BLaER1 treated with 17β-estradiol and CSF1 and Interleukin-3, amounts not matched to agents 10 nM and 100 nM (cell line): ENCODE measurements at regions not wholly inside any gene's neighbourhood (a gene's known extent, or its start where the extent isn't known, plus 50 kb on each side); places are given as distances from the start of the nearest gene placed in this dataset.

ENCODE experiments used
- H3K27ac ChIP-seq, 11 experiments: shearing (Covaris generic); formaldehyde crosslinking; 2 replicates each; pipeline ENCODE4 v1.8.1; 2022
- H3K27me3 ChIP-seq, 11 experiments: shearing (Covaris generic); formaldehyde crosslinking; 2 replicates each; pipeline ENCODE4 v1.8.1; 2022
- H3K36me3 ChIP-seq, 11 experiments: shearing (Covaris generic); formaldehyde crosslinking; 2 replicates each; pipeline ENCODE4 v1.8.1; 2022
- H3K4me1 ChIP-seq, 10 experiments: shearing (Covaris generic); formaldehyde crosslinking; 2 replicates each; pipeline ENCODE4 v1.8.1; 2022
- H3K4me2 ChIP-seq, 11 experiments: shearing (Covaris generic); formaldehyde crosslinking; 2 replicates each; pipeline ENCODE4 v1.8.1; 2022
- H3K4me3 ChIP-seq, 10 experiments: shearing (Covaris generic); formaldehyde crosslinking; 2 replicates each; pipeline ENCODE4 v1.8.1; 2022
- H3K9ac ChIP-seq, 11 experiments: shearing (Covaris generic); formaldehyde crosslinking; 2 replicates each; pipeline ENCODE4 v1.8.1; 2022
- H3K9me3 ChIP-seq, 11 experiments: shearing (Covaris generic); formaldehyde crosslinking; replicated peaks in 1 of 11; 2 replicates each; pipeline ENCODE4 v1.8.1; 2022
- H4K20me1 ChIP-seq, 11 experiments: shearing (Covaris generic); formaldehyde crosslinking; 2 replicates each; pipeline ENCODE4 v1.8.1; 2022
- Cebpa-rat ChIP-seq, 11 experiments: shearing (Covaris generic); IDR thresholded peaks; 2 replicates each; pipeline ENCODE4 v1.8.1; 2022

DNA sequence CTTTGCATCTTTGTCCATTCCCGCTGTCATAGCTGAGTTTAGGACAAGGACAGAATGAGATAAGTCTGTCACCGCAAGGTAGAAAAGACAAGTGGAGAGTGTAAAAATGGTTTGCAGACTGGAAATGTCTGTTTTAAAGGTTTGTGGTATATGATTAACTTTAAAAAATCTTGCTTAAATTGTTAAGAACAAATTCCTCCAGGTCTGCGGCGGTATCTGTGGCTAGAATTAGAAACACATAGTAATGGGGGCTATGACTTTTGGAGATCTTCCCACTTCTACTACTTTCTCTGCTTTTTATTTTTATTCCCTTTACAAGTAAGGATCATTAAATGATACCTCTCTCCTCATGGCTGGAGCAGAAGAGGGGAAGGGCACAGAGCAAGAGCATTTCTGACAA lies 92.2 kb downstream of the MID1IP1 start:
- Histone ChIP-seq H3K36me3 (no peaks in the 10 kb centered on the region), H3K9ac (no peak overlapping the region), H4K20me1 (no peaks in the 10 kb centered on the region), H3K9me3 (peaks cover 0 to 13% (median 10%) of the 10 kb centered on the region in 11 experiments; a peak in 13 of 22 replicates), H3K4me3 (no peak overlapping the region), H3K4me2 (no peak overlapping the region), H3K4me1 (peaks cover 7 to 39% (median 23%) of the 10 kb centered on the region in 10 experiments), H3K27ac (no peak overlapping the region), H3K27me3 (no peaks in the 10 kb centered on the region)
- TF ChIP-seq Cebpa-rat (IDR thresholded peaks at IDR 0.05): no peak

GRCh38 chrX:38895775-38896174 lies 94.5 kb downstream of the MID1IP1 start:
- Histone ChIP-seq H3K9me3 (peaks cover 0 to 2% (median 0%) of the 10 kb centered on the region in 11 experiments; a peak in 2 of 22 replicates), H3K4me2 (no peak overlapping the region), H3K4me3 (no peak overlapping the region), H3K27me3 (no peaks in the 10 kb centered on the region), H3K36me3 (no peaks in the 10 kb centered on the region), H3K9ac (no peak overlapping the region), H4K20me1 (no peaks in the 10 kb centered on the region), H3K27ac (no peak overlapping the region), H3K4me1 (peaks cover 11 to 35% (median 23%) of the 10 kb centered on the region in 10 experiments)
- TF ChIP-seq Cebpa-rat (IDR thresholded peaks at IDR 0.05): no peak

DNA sequence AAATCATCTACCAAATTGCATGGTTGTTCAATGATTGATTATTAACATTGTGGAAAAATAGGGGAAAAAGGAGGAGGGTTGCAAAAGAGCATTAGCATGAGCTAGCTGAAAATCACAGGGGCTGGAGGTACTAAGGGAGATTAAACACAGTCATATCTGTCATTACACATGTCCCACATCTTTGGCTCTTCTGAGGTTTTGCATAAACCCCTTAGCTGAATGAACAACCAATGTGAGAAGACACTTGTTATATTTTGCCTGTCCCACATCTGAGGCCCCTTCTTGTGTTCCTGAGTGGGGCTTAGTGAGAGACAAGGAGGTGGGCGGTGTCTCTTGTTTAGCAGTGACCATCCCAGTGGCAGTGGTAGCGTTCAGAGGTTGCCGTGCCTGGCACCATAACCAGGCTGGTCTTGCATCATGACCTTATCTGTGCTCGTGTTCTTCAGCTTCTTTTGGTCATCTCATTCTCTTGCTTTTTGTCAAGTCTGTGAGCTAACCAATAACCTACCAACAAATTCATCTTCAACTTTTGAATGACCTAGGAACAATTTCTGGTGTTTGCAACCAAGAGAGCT lies 95.6 kb downstream of the MID1IP1 start:
- no peaks in the 10 kb centered on the region for H3K36me3 ChIP-seq
- H4K20me1 ChIP-seq: no peaks in the 10 kb centered on the region
- TF ChIP-seq Cebpa-rat (IDR thresholded peaks at IDR 0.05): no peak
- H3K27me3 ChIP-seq: no peaks in the 10 kb centered on the region
- H3K27ac ChIP-seq: no peak overlapping the region
- H3K4me2 ChIP-seq: no peak overlapping the region
- H3K4me3 ChIP-seq: no peak overlapping the region
- peaks cover 8 to 25% (median 13%) of the 10 kb centered on the region in 10 experiments; a peak in 19 of 20 replicates for H3K4me1 ChIP-seq
- H3K9me3 ChIP-seq: peaks cover 0 to 5% (median 0%) of the 10 kb centered on the region in 11 experiments; a peak in 2 of 22 replicates
- H3K9ac ChIP-seq: no peak overlapping the region

- no peak for TF ChIP-seq Cebpa-rat (IDR thresholded peaks at IDR 0.05)
- peak overlapping the region in 10 of 11 experiments; percentile 3 to 44 (median 36); a peak in 13 of 22 replicates for H3K4me2 ChIP-seq
- no peak overlapping the region for H3K9ac ChIP-seq
- H3K36me3 ChIP-seq: no peaks in the 10 kb centered on the region
- H3K4me3 ChIP-seq: no peak overlapping the region
- H3K27me3 ChIP-seq: no peaks in the 10 kb centered on the region
- H3K9me3 ChIP-seq: peaks cover 0 to 5% (median 0%) of the 10 kb centered on the region in 11 experiments; a peak in 2 of 22 replicates
- H3K4me1 ChIP-seq: peaks cover 6 to 14% (median 8%) of the 10 kb centered on the region in 10 experiments; a peak in 19 of 20 replicates
- no peak overlapping the region for H3K27ac ChIP-seq
- H4K20me1 ChIP-seq: no peaks in the 10 kb centered on the region
These were observed 97.0 kb downstream of the MID1IP1 start for GRCh38 chrX:38898261-38898660.

- no peak for TF ChIP-seq Cebpa-rat (IDR thresholded peaks at IDR 0.05)
- Histone ChIP-seq H3K4me3 (no peak overlapping the region), H3K9ac (no peak overlapping the region), H3K27me3 (no peaks in the 10 kb centered on the region), H3K4me1 (peaks cover 6 to 14% (median 8%) of the 10 kb centered on the region in 10 experiments; a peak in 19 of 20 replicates), H3K4me2 (no peak overlapping the region), H3K36me3 (no peaks in the 10 kb centered on the region), H3K9me3 (peaks cover 0 to 5% (median 0%) of the 10 kb centered on the region in 11 experiments; a peak in 2 of 22 replicates), H3K27ac (no peak overlapping the region), H4K20me1 (no peaks in the 10 kb centered on the region)
These were observed 98.4 kb downstream of the MID1IP1 start for GRCh38 chrX:38899650-38900049.

GRCh38 chrX:38900719-38901118 lies 99.5 kb downstream of the MID1IP1 start:
- Histone ChIP-seq H3K9ac (no peak overlapping the region), H3K4me2 (no peak overlapping the region), H3K27me3 (no peaks in the 10 kb centered on the region), H3K27ac (no peak overlapping the region), H3K4me1 (peaks cover 6 to 14% (median 8%) of the 10 kb centered on the region in 10 experiments; a peak in 19 of 20 replicates), H3K36me3 (no peaks in the 10 kb centered on the region), H3K9me3 (peaks cover 0 to 5% (median 0%) of the 10 kb centered on the region in 11 experiments; a peak in 2 of 22 replicates), H3K4me3 (no peak overlapping the region), H4K20me1 (no peaks in the 10 kb centered on the region)
- no peak for TF ChIP-seq Cebpa-rat (IDR thresholded peaks at IDR 0.05)

- TF ChIP-seq Cebpa-rat (IDR thresholded peaks at IDR 0.05): no peak
These were observed 101.8 kb downstream of the MID1IP1 start for GRCh38 chrX:38902972-38903492.

DNA sequence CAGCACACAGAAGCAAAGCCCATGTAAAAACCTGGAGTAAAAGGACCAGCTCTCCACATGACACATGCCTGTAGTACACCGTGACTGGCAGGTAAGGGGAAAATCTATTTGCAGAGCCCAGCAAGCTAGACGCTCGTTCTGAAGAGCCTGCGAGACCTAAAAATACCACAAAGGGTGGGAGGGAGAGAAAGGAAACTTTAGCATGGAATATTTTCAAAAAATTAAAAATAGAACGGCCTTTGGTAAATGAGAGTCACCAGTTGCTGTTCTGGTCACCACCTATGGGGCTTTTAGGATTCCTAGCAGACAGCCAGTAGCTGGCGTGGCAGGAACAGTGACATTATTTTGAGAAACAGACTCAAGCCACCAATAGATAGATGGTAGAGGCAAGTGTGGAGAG lies 115.5 kb downstream of the MID1IP1 start:
- no peak overlapping the region for H3K4me3 ChIP-seq
- H3K9ac ChIP-seq: no peak overlapping the region
- no peak for TF ChIP-seq Cebpa-rat (IDR thresholded peaks at IDR 0.05)
- no peak overlapping the region for H3K4me2 ChIP-seq
- peaks cover 0 to 17% (median 4%) of the 10 kb centered on the region in 10 experiments; a peak in 8 of 20 replicates for H3K4me1 ChIP-seq
- H3K36me3 ChIP-seq: no peaks in the 10 kb centered on the region
- no peaks in the 10 kb centered on the region for H4K20me1 ChIP-seq
- H3K27me3 ChIP-seq: no peaks in the 10 kb centered on the region
- H3K9me3 ChIP-seq: peaks cover 0 to 22% (median 13%) of the 10 kb centered on the region in 11 experiments; a peak in 12 of 22 replicates
- no peak overlapping the region for H3K27ac ChIP-seq

More at GRCh38 chrX:38902972-38903492, 101.8 kb downstream of the MID1IP1 start:
- Histone ChIP-seq H3K36me3 (no peaks in the 10 kb centered on the region), H3K4me3 (no peak overlapping the region), H3K4me1 (peaks cover 5 to 8% (median 7%) of the 10 kb centered on the region in 10 experiments; a peak in 19 of 20 replicates), H3K9me3 (peaks cover 0 to 5% (median 0%) of the 10 kb centered on the region in 11 experiments; a peak in 2 of 22 replicates), H3K4me2 (no peak overlapping the region), H4K20me1 (no peaks in the 10 kb centered on the region), H3K27me3 (no peaks in the 10 kb centered on the region), H3K27ac (no peak overlapping the region), H3K9ac (no peak overlapping the region)

DNA sequence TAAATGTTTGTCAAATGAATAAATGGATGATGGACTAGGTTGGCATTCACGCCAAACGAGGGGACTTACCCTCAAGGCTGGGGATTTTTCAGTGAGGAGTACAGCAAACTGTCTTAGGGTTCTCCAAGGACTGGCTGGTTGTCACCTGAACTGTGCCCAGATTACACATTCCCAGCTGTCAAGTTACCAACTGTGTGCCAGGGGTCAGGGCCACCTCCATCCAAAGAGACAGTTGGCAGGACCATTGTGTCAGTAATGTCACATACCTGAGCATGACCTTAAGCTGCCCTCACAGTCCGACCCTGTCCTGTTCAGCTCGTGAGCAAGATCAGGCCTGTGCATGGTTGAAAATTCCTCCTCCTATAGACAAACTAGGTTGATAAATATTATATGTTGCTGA lies 116.7 kb downstream of the MID1IP1 start:
- H3K4me2 ChIP-seq: no peak overlapping the region
- TF ChIP-seq Cebpa-rat (IDR thresholded peaks at IDR 0.05): no peak

More for the DNA sequence above, 116.7 kb downstream of the MID1IP1 start:
- Histone ChIP-seq H3K4me1 (peaks cover 0 to 17% (median 4%) of the 10 kb centered on the region in 10 experiments; a peak in 8 of 20 replicates), H4K20me1 (no peaks in the 10 kb centered on the region), H3K4me3 (no peak overlapping the region), H3K36me3 (no peaks in the 10 kb centered on the region), H3K27ac (no peak overlapping the region), H3K9ac (no peak overlapping the region), H3K9me3 (peaks cover 0 to 18% (median 12%) of the 10 kb centered on the region in 11 experiments; a peak in 12 of 22 replicates), H3K27me3 (no peaks in the 10 kb centered on the region)
